ENCODE measurements at regions not wholly inside any gene's neighbourhood (a gene's known extent, or its start where the extent isn't known, plus 50 kb on each side); places are given as distances from the start of the nearest gene placed in this dataset.
"Not testable (repeated sequence)": the region's sequence is repeated elsewhere in the genome, so short reads cannot be mapped to it uniquely, and the experiment has no call there.

DNA sequence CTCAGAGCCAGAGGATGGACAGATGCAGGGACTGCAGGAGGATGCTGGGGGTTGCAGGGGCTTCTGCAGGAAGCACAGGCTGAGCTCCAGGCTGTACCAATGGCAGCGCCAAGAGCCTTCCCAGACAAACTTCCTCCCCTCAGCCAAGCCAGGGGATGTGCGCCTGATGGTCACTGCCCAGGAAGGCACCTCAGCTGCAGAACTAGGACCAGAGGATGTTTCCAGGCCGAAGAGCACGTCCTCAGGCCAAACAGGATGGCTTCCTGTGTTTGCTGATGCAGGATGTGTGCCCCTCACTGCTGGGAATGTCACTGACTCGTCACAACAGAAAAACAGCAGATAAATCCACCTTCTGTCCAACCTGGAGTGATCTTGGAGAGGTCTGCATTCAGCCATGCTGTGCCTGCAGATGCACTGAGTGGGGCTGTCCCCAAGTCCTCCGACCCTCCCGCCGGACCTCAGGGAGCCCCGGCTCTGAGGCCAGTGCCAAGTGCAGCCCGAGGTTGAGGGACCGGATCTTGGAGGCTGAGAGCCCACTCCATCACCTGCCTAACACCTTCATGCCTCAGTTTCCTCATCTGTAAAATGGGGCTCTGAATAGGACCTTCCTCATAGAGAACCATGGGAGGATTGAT, 152.5 kb upstream of the CHST15 start:
- Histone ChIP-seq H3K36me3 (ENCODE audit: insufficient read depth, insufficient read length, low read length) (no peaks in the 10 kb centered on the region), H3K9me3 (ENCODE audit: insufficient read depth, low read length) (no peaks in the 10 kb centered on the region), H3K4me1 (ENCODE audit: insufficient read depth, insufficient read length) (peaks cover 4% of the 10 kb centered on the region), H3K27me3 (ENCODE audit: insufficient read depth, insufficient read length) (no peaks in the 10 kb centered on the region), H3K9ac (ENCODE audit: insufficient read length, low read depth) (no peak overlapping the region), H3K4me3 (ENCODE audit: insufficient read length, low read depth) (no peak overlapping the region)
- TF ChIP-seq ZNF274 (IDR thresholded peaks at IDR 0.05; ENCODE audit: low read depth, low read length) (no peak), YY1 (IDR thresholded peaks at IDR 0.05; ENCODE audit: insufficient read depth, insufficient read length) (no peak), SUZ12 (IDR thresholded peaks at IDR 0.05; ENCODE audit: extremely low read depth, insufficient read depth, insufficient read length) (no peak)
- DNase-seq (ENCODE audit: low read depth, low spot score): no peak

GRCh38 chr10:124245191-124245590, 151.8 kb upstream of the CHST15 start:
- no peaks in the 10 kb centered on the region for H3K9me3 ChIP-seq (ENCODE audit: insufficient read depth, low read length)
- H3K27me3 ChIP-seq (ENCODE audit: insufficient read depth, insufficient read length): no peaks in the 10 kb centered on the region
- no peak overlapping the region for H3K4me3 ChIP-seq (ENCODE audit: insufficient read length, low read depth)
- no peaks in the 10 kb centered on the region for H3K36me3 ChIP-seq (ENCODE audit: insufficient read depth, insufficient read length, low read length)
- peaks cover 6% of the 10 kb centered on the region for H3K4me1 ChIP-seq (ENCODE audit: insufficient read depth, insufficient read length)
- no peak overlapping the region for H3K9ac ChIP-seq (ENCODE audit: insufficient read length, low read depth)
- DNase-seq (ENCODE audit: low read depth, low spot score): no peak
- TF ChIP-seq YY1 (IDR thresholded peaks at IDR 0.05; ENCODE audit: insufficient read depth, insufficient read length) (no peak), ZNF274 (IDR thresholded peaks at IDR 0.05; ENCODE audit: low read depth, low read length) (no peak), SUZ12 (IDR thresholded peaks at IDR 0.05; ENCODE audit: extremely low read depth, insufficient read depth, insufficient read length) (no peak)

DNA sequence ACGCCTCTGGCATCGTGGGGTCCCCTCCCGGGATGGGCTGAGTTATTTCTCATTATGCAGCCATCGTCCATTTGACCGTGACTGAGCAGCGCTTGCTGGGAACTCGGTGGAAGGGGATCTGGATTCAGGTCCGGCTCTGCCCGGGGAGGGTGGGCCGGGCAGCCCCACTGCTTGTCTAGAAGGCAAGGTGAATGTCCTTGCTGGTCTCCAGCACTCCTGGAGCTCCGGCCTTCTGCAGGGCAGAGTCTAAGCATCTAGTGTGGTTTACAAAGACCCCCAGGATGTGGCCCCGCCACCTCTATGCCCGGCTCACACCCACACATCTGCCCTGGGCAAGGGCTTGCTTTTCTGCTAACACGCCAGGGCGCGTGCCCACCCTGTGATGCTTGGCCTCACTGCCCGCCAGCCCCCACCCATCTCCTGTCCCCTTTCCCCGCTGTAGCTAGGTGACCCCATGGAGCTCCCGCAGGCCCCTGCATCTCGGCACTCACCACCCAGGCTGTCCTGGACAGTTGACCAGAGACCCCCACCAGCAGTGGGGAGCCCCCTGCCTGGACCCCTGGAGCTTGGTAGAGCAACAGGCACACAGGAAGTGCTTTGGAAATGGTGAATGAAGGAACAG, 151.0 kb upstream of the CHST15 start:
- TF ChIP-seq YY1 (IDR thresholded peaks at IDR 0.05; ENCODE audit: insufficient read depth, insufficient read length) (no peak), ZNF274 (IDR thresholded peaks at IDR 0.05; ENCODE audit: low read depth, low read length) (no peak), SUZ12 (IDR thresholded peaks at IDR 0.05; ENCODE audit: extremely low read depth, insufficient read depth, insufficient read length) (no peak)
- H3K4me1 ChIP-seq (ENCODE audit: insufficient read depth, insufficient read length): peaks cover 9% of the 10 kb centered on the region
- DNase-seq (ENCODE audit: low read depth, low spot score): no peak
- no peaks in the 10 kb centered on the region for H3K27me3 ChIP-seq (ENCODE audit: insufficient read depth, insufficient read length)
- no peaks in the 10 kb centered on the region for H3K36me3 ChIP-seq (ENCODE audit: insufficient read depth, insufficient read length, low read length)
- no peak overlapping the region for H3K9ac ChIP-seq (ENCODE audit: insufficient read length, low read depth)
- H3K4me3 ChIP-seq (ENCODE audit: insufficient read length, low read depth): no peak overlapping the region
- no peaks in the 10 kb centered on the region for H3K9me3 ChIP-seq (ENCODE audit: insufficient read depth, low read length)

DNA sequence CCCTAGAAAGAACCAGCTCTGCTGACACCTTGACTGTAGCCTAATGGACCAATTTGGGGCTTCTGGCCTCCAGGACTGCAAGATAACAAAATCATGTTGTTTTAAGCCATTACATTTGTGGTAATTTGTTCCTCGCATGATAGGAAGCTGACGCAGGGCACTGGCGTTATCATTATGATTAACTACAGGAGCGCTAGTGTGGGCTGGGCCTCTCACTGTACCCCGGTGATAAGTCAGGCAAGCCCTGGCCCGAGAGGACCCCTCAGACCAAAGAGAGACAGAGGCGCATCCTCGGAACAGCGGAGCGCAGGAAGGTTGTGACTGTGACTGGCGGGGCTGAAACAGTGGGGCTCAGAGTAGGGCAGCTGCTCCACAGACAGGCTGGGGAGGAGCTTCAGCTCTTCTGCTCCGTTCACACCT, 150.3 kb upstream of the CHST15 start:
- Histone ChIP-seq H3K27me3 (ENCODE audit: insufficient read depth, insufficient read length) (no peaks in the 10 kb centered on the region), H3K36me3 (ENCODE audit: insufficient read depth, insufficient read length, low read length) (no peaks in the 10 kb centered on the region), H3K4me3 (ENCODE audit: insufficient read length, low read depth) (no peak overlapping the region), H3K4me1 (ENCODE audit: insufficient read depth, insufficient read length) (peaks cover 9% of the 10 kb centered on the region), H3K9me3 (ENCODE audit: insufficient read depth, low read length) (no peaks in the 10 kb centered on the region), H3K9ac (ENCODE audit: insufficient read length, low read depth) (no peak overlapping the region)
- TF ChIP-seq ZNF274 (IDR thresholded peaks at IDR 0.05; ENCODE audit: low read depth, low read length) (no peak), SUZ12 (IDR thresholded peaks at IDR 0.05; ENCODE audit: extremely low read depth, insufficient read depth, insufficient read length) (no peak), YY1 (IDR thresholded peaks at IDR 0.05; ENCODE audit: insufficient read depth, insufficient read length) (no peak)
- DNase-seq (ENCODE audit: low read depth, low spot score): no peak

DNA sequence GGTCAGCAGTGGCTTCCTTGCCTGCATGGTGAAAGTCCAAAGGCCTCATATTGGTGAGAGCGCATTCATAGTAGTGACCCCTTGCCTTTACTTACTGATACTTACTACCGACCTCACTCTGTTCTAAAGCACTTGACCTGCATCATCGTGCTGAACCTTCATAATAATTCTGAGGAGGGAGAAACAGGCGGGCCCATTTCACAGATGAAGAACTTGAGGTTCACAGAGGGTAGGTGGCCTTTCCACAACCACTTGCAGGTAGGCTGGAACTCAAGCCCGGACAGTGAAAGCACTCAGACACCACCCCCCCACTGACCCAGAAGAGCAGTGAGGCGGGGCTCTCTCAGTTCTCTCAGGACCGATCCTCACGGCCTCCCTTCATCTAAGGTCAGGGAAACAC, 149.4 kb upstream of the CHST15 start:
- H3K36me3 ChIP-seq (ENCODE audit: insufficient read depth, insufficient read length, low read length): no peaks in the 10 kb centered on the region
- no peaks in the 10 kb centered on the region for H3K9me3 ChIP-seq (ENCODE audit: insufficient read depth, low read length)
- H3K4me1 ChIP-seq (ENCODE audit: insufficient read depth, insufficient read length): peaks cover 9% of the 10 kb centered on the region
- H3K4me3 ChIP-seq (ENCODE audit: insufficient read length, low read depth): no peak overlapping the region
- H3K9ac ChIP-seq (ENCODE audit: insufficient read length, low read depth): no peak overlapping the region
- no peaks in the 10 kb centered on the region for H3K27me3 ChIP-seq (ENCODE audit: insufficient read depth, insufficient read length)
- no peak for DNase-seq (ENCODE audit: low read depth, low spot score)
- TF ChIP-seq ZNF274 (IDR thresholded peaks at IDR 0.05; ENCODE audit: low read depth, low read length) (no peak), YY1 (IDR thresholded peaks at IDR 0.05; ENCODE audit: insufficient read depth, insufficient read length) (no peak), SUZ12 (IDR thresholded peaks at IDR 0.05; ENCODE audit: extremely low read depth, insufficient read depth, insufficient read length) (no peak)

- Histone ChIP-seq H3K4me1 (ENCODE audit: insufficient read depth, insufficient read length) (peaks cover 9% of the 10 kb centered on the region), H3K36me3 (ENCODE audit: insufficient read depth, insufficient read length, low read length) (no peaks in the 10 kb centered on the region), H3K9me3 (ENCODE audit: insufficient read depth, low read length) (no peaks in the 10 kb centered on the region), H3K4me3 (ENCODE audit: insufficient read length, low read depth) (no peak overlapping the region), H3K27me3 (ENCODE audit: insufficient read depth, insufficient read length) (no peaks in the 10 kb centered on the region), H3K9ac (ENCODE audit: insufficient read length, low read depth) (no peak overlapping the region)
- DNase-seq (ENCODE audit: low read depth, low spot score): no peak
- no peak for TF ChIP-seq YY1 (IDR thresholded peaks at IDR 0.05; ENCODE audit: insufficient read depth, insufficient read length)
- no peak for TF ChIP-seq ZNF274 (IDR thresholded peaks at IDR 0.05; ENCODE audit: low read depth, low read length)
- no peak for TF ChIP-seq SUZ12 (IDR thresholded peaks at IDR 0.05; ENCODE audit: extremely low read depth, insufficient read depth, insufficient read length)
Measured at GRCh38 chr10:124242365-124242764, 149.0 kb upstream of the CHST15 start.

DNA sequence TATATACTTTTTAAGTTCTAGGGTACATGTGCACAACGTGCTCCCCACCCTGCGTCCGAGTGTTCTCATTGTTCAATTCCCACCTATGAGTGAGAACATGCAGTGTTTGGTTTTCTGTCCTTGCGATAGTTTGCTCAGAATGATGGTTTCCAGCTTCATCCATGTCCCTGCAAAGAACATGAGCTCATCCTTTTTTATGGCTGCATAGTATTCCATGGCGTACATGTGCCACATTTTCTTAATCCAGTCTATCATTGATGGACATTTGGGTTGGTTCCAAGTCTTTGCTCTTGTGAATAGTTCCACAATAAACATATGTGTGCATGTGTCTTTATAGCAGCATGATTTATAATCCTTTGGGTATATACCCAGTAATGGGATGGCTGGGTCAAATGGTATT, 148.1 kb upstream of the CHST15 start:
- H3K27me3 ChIP-seq (ENCODE audit: insufficient read depth, insufficient read length); H3K4me1 ChIP-seq (ENCODE audit: insufficient read depth, insufficient read length); H3K4me3 ChIP-seq (ENCODE audit: insufficient read length, low read depth); H3K9ac ChIP-seq (ENCODE audit: insufficient read length, low read depth); H3K36me3 ChIP-seq (ENCODE audit: insufficient read depth, insufficient read length, low read length); H3K9me3 ChIP-seq (ENCODE audit: insufficient read depth, low read length); DNase-seq (ENCODE audit: low read depth, low spot score): not testable (repeated sequence)

All from NT2/D1 (cell line).